GM21360 (cell line): ENCODE measurements at regions not wholly inside any gene's neighbourhood (a gene's known extent, or its start where the extent isn't known, plus 50 kb on each side); places are given as distances from the start of the nearest gene placed in this dataset.
"Not testable (repeated sequence)": the region's sequence is repeated elsewhere in the genome, so short reads cannot be mapped to it uniquely, and the experiment has no call there.

Experiments
- ATAC-seq: cut with Tn5 transposase; IDR thresholded peaks from one replicate; pipeline ENCODE4 v1.9.1; 2021; ENCODE audit warnings: mild to moderate bottlenecking, moderate library complexity; ENCODE audit not compliant: unreplicated experiment

DNA sequence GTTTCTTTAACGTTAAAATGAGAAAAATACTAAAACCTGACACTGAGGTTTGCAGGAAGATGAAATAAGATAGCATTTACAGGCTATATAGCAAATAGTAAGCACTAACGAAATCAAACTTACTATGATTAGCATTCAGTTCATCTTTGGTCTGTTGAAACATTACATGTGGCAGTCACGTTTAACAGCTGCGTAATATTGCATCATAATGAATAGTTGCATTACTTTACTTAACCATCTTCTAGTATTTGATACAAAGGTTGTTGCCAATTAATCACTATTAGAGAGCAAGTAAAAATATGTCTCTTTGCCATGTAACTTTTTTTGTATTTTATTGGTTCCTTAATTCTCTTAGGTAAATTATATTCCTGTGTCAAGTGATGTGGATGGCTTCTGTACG is 131.8 kb upstream of the GHITM start:
- ATAC-seq: no peak

GRCh38 chr10:84008878-84009277 is 130.4 kb upstream of the GHITM start:
- ATAC-seq: peak; percentile 46

- ATAC-seq: no peak
Observed at GRCh38 chr10:84012431-84012830, 126.9 kb upstream of the GHITM start.

DNA sequence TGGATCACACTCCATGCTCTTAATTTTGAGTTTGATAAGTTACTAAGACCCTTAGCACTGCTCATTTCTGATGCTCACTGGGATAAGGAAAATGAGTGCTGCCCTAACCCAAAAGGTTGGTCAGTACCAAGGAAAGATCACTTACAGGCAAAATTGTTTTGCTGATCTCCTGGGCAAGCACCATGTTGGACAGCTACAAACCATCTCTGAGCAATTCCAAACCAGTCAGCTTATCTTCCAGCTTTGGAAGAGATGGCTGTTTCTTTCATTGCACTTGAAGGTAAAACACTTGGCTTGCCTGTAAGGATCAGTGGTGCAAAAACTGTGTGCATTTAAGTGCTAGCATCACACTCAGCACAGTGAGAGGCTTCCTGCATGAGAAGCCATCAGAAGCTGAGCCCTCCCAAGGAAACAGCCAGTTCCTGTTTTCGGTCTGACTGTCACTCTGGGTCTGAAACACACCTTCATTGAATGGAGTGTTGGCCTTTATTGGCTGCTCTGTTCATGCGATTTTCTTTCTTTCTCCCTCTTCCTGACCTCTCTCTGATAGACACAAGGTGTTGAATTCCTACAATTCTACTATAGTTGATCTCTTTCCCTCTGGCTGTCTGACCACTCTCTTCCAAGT is 126.4 kb upstream of the GHITM start:
- ATAC-seq: peak; percentile 99

GRCh38 chr10:84015877-84016595 is 123.3 kb upstream of the GHITM start:
- no peak for ATAC-seq

DNA sequence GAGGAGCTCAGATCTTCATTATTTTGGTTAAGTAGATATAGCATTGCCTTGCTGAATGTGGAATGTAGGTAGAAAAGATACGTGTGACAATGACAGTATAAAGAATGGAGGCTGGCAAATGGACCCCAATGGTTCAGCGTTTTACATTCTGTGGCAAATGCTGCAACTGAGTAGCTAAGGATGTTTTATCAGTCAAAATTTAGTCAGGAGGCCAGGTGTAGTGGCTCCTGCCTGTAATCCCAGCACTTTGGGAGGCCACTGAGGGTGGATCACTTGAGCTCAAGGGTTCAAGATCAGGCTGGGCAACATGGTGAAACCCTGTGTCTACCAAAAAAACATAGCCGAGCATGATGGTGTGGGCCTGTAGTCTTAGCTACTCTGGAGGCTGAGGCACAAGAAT is 120.5 kb upstream of the GHITM start:
- no peak for ATAC-seq

DNA sequence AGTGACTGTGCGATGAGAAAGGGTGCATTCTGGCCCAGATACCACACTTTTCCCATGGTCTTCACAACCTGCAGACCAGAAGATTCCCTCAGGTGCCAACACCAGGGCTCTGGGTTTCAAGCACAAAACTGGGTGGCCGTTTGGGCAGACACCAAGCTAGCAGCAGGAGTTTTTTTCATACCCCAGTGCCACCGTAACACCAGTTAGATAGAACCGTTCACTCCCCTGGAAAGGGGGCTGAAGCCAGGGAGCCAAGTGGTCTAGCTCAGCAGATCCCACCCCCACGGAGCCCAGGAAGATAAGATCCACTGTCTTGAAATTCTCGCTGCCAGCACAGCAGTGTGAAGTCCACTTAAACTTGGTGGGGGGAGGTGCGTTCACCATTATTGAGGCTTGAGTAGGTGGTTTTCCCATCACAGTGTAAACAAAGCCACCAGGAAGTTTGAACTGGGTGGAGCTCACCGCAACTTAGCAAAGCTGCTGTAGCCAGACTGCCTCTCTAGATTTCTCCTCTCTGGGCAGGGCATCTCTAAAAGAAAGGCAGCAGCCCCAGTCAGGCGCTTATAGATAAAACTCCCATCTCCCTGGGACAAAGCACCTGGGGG is 119.4 kb upstream of the GHITM start:
- ATAC-seq: not testable (repeated sequence)

GRCh38 chr10:84026821-84027257 is 112.5 kb upstream of the GHITM start:
- ATAC-seq: no peak

- ATAC-seq: no peak
Observed at GRCh38 chr10:84029840-84030239, 109.5 kb upstream of the GHITM start.

- no peak for ATAC-seq
Observed at GRCh38 chr10:84038035-84038434, 101.3 kb upstream of the GHITM start.

DNA sequence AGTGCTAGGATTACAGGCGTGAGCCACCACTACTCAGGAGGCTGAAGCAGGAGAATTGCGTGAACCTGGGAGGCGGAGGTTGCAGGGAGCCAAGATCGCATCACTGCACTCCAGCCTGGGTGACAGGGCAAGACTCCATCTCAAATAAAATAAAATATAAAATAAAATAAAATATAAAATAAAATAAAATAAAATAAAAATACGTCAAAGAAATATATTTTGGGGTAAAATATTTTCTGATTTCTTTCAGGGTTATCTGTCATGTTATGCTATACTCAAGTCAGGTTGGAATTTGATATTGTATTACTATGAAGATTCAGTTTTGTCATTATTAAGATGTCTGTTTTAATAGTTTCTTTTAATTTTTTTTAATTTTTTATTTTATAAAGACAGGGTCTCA is 99.4 kb upstream of the GHITM start:
- ATAC-seq: no peak

- no peak for ATAC-seq
Observed at GRCh38 chr10:84047258-84048010, 91.9 kb upstream of the GHITM start.

DNA sequence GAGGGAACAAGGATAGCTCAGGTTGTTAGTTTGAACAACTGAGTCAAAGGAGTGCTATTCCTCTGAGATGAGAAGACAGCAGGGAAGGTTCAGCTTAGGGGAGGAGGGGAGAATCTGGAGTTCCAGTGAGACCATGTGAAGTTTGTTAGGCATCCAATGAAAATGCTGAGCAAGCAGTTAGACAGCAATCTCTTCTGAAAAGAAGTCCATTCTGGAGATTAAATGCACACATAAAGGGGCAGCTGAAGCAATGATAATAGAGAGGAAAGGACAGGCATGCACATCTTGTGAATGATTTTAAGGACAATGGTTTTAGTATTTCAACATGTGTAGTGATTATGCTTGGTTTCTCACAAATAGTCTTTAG is 89.7 kb upstream of the GHITM start:
- no peak for ATAC-seq

GRCh38 chr10:84053626-84054025 is 85.7 kb upstream of the GHITM start:
- no peak for ATAC-seq

DNA sequence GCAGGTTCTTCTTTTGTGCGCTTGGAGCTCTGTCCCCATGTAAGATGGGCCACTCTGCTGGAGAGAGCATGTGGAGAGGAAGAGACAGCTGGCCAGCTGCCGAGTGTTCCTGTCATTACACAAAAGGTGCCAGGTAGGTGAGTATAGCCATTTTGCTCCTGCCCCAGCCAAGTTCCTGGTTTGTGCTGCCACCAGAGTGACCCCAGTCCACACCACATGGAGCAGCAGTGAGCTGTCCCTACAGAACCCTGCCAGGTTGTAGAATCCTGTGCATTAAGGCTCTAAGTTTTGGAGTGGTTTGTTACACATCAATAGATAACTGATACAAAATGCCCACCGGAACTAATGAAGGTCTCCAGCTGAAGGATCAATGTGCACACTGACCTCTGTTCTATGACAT is 84.6 kb upstream of the GHITM start:
- no peak for ATAC-seq

GRCh38 chr10:84059526-84059925 is 79.8 kb upstream of the GHITM start:
- ATAC-seq: no peak

DNA sequence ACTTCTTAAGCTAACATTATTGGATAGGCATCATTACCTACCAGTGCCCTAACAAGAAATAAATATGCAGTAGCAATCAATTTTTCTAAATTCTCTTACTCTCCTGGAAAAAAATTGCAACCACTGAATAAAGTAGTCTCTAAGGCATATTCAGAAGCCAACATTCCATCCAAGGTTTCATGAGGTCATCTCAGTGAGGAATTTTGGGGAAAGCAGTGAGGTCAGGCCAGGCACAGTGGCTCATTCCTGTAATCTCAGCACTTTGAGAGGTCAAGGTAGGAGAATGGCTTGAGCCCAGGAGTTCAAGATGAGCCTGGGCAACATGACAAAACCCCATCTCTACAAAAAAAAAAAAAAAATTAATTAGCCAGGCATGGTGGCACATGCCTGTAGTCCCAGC is 75.9 kb upstream of the GHITM start:
- ATAC-seq: no peak

- no peak for ATAC-seq
Observed at GRCh38 chr10:84065804-84066601, 73.3 kb upstream of the GHITM start.

DNA sequence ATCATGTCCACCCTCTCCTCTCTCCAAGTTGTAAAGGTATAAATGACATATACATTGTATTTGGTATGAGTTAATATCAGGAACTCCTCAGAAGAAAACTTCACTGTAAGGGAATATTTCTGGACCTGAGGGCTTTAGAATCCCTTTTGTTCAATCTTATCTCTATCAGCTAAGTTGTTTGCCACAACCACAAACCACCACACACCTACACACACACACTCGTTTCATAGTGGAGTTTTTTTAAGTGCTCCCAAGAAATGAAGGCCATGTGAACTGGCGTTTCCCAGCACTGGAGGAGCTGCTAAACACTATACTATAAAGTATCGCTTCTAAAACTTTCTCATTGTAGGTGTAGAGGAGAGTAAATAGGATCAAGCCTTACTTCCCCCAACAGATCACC is 64.8 kb upstream of the GHITM start:
- ATAC-seq: no peak

- ATAC-seq: no peak
Observed at GRCh38 chr10:84075226-84076046, 63.9 kb upstream of the GHITM start.
